Esophagus (tissue), 2 donors: ENCODE measurements at regions not wholly inside any gene's neighbourhood (a gene's known extent, or its start where the extent isn't known, plus 50 kb on each side); places are given as distances from the start of the nearest gene placed in this dataset.

ENCODE experiments used
- H3K27ac ChIP-seq, 2 donors: one replicate each; pipeline ENCODE4 v1.5.1; 2013; ENCODE audit warnings: low read depth in 2 of 2, mild to moderate bottlenecking in 2 of 2, inconsistent platforms in 1 of 2, low read length in 1 of 2, moderate library complexity in 1 of 2
- H3K27me3 ChIP-seq, 2 donors: one replicate each; pipeline ENCODE4 v1.6.1; 2013; ENCODE audit warnings: low read length in 2 of 2, control low read depth in 1 of 2, mild to moderate bottlenecking in 1 of 2; ENCODE audit not compliant: insufficient read depth in 2 of 2, control insufficient read depth in 1 of 2
- H3K36me3 ChIP-seq, 2 donors: one replicate each; pipeline ENCODE4 v1.6.1; 2013; ENCODE audit warnings: low read length in 1 of 2; ENCODE audit not compliant: control insufficient read depth in 2 of 2, insufficient read depth in 2 of 2
- H3K4me1 ChIP-seq, 2 donors: one replicate each; pipeline ENCODE4 v1.6.1; 2013; ENCODE audit warnings: low read length in 1 of 2; ENCODE audit not compliant: control insufficient read depth in 2 of 2, insufficient read depth in 2 of 2
- H3K4me3 ChIP-seq, 2 donors: one replicate each; pipeline ENCODE4 v1.5.1; 2013; ENCODE audit warnings: low read length in 2 of 2, mild to moderate bottlenecking in 2 of 2, low read depth in 1 of 2, moderate library complexity in 1 of 2
- H3K9me3 ChIP-seq, 2 donors: one replicate each; pipeline ENCODE4 v1.6.1; 2013; ENCODE audit warnings: mild to moderate bottlenecking in 2 of 2, low read depth in 1 of 2, low read length in 1 of 2, moderate library complexity in 1 of 2; ENCODE audit not compliant: control insufficient read depth in 2 of 2, insufficient read depth in 1 of 2
- WGBS, 2 donors: extraction: QIAGEN DNeasy Blood & Tissue Kit; methylation state at CpG; one replicate each; pipeline ENCODE4 v1.1.7; 2013; 5-methylcytosine and 5-hydroxymethylcytosine counted together
- donor health status: healthy with polysubstance abuse.
- donor health status: Bipolar disorder and iron deficiency.

DNA sequence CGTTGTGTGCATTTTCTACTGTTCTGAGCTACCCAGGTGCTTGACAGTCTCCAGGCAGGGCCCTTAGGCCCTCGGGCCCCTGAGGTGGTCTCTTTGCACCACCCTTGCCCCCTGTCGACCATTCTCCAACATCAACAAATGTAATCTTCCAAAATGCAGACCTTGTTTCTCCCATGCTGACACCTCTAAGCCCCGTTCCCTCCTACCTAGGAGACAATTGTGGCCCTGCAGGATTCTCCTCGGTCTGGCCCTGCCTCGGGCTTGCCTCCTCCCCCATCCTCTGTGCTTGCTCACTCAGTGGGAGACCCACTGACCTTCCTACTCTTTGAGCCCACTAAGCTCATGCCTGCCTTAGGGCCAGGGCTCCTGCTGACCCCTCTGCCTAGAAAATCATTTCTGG, 104.2 kb upstream of the TARDBP start:
- no peaks in the 10 kb centered on the region for H3K27me3 ChIP-seq
- WGBS, 2 donors: 65 to 76% methylated on average over 6 of the region's 6 CpGs

GRCh38 chr1:10909697-10910680, 102.5 kb upstream of the TARDBP start:
- Histone ChIP-seq H3K4me1 (peaks cover 0 to 5% of the 10 kb centered on the region in 2 donors), H3K27me3 (no peaks in the 10 kb centered on the region), H3K9me3 (no peaks in the 10 kb centered on the region), H3K36me3 (no peaks in the 10 kb centered on the region), H3K27ac (no peak overlapping the region), H3K4me3 (no peak overlapping the region)
- 42 to 50% methylated on average over 21 to 22 of the region's 22 CpGs for WGBS, 2 donors

More for the DNA sequence above, 104.2 kb upstream of the TARDBP start:
- Histone ChIP-seq H3K27ac (no peak overlapping the region), H3K36me3 (no peaks in the 10 kb centered on the region), H3K4me3 (no peak overlapping the region), H3K9me3 (no peaks in the 10 kb centered on the region), H3K4me1 (peaks cover 0 to 13% of the 10 kb centered on the region in 2 donors)

GRCh38 chr1:10910681-10911489, 101.6 kb upstream of the TARDBP start:
- Histone ChIP-seq H3K4me3 (no peak overlapping the region), H3K27ac (no peak overlapping the region), H3K27me3 (no peaks in the 10 kb centered on the region), H3K9me3 (no peaks in the 10 kb centered on the region), H3K4me1 (peaks cover 0 to 5% of the 10 kb centered on the region in 2 donors), H3K36me3 (no peaks in the 10 kb centered on the region)
- WGBS, 2 donors: 88 to 90% methylated on average over 13 of the region's 13 CpGs

GRCh38 chr1:10911490-10912166, 100.8 kb upstream of the TARDBP start:
- Histone ChIP-seq H3K4me1 (peaks cover 0 to 5% of the 10 kb centered on the region in 2 donors), H3K9me3 (no peaks in the 10 kb centered on the region), H3K36me3 (no peaks in the 10 kb centered on the region), H3K27me3 (no peaks in the 10 kb centered on the region), H3K4me3 (no peak overlapping the region), H3K27ac (no peak overlapping the region)
- 87 to 90% methylated on average over 11 of the region's 11 CpGs for WGBS, 2 donors

DNA sequence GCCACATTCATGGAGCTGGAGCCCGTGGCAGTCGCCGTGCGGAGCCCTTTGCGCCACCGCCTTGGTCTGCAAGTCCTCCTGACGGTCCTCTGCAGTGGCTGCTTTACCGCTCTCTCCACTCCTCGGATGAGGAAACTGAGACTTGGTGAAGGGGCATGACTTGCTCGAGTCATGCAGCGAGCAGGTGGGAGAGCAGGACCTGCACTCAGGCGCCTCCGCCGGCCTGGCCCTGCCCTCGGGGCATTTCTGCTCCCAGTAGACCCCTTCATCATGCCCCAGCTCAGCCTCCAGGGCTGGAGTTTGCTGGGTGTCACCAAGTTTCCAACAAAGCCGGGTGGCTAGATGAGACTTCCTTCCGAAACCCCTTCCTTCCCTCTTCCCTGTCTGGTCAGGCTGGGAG, 100.0 kb upstream of the TARDBP start:
- H3K27ac ChIP-seq: no peak overlapping the region
- H3K9me3 ChIP-seq: no peaks in the 10 kb centered on the region
- 92% methylated on average over 17 of the region's 17 CpGs for WGBS, 2 donors
- H3K4me3 ChIP-seq: no peak overlapping the region
- no peaks in the 10 kb centered on the region for H3K36me3 ChIP-seq
- H3K4me1 ChIP-seq: no peaks in the 10 kb centered on the region
- no peaks in the 10 kb centered on the region for H3K27me3 ChIP-seq

- no peaks in the 10 kb centered on the region for H3K4me1 ChIP-seq
- WGBS, 2 donors: 97% methylated on average over 5 of the region's 5 CpGs
- no peaks in the 10 kb centered on the region for H3K9me3 ChIP-seq
- no peaks in the 10 kb centered on the region for H3K36me3 ChIP-seq
- no peaks in the 10 kb centered on the region for H3K27me3 ChIP-seq
- no peak overlapping the region for H3K4me3 ChIP-seq
- H3K27ac ChIP-seq: no peak overlapping the region
Observed at GRCh38 chr1:10914056-10914455, 98.4 kb upstream of the TARDBP start.

DNA sequence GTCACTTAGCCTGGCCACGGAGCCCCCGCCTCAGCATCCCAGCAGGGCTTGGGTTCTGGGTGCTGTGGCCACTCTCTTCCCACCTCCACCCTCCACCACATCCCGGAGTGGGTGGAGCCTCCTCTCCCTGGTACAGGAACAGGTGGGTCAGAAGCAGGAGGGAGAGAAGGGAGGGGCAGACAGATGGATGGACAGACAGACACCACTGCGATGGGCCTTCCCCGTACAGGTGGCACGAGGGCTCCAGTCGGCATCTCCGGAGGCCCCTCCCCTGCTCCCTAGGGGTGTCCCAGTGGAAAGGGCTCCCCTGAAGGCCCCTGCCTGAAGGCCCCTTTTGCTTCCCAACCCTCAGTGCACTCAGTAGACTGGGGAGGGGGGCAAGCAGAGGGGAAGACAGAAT, 96.9 kb upstream of the TARDBP start:
- Histone ChIP-seq H3K36me3 (no peaks in the 10 kb centered on the region), H3K27ac (no peak overlapping the region), H3K27me3 (no peaks in the 10 kb centered on the region), H3K4me3 (no peak overlapping the region), H3K4me1 (peaks cover 0 to 4% of the 10 kb centered on the region in 2 donors), H3K9me3 (peaks cover 0 to 2% of the 10 kb centered on the region in 2 donors)
- WGBS, 2 donors: 77 to 78% methylated on average over 8 of the region's 8 CpGs

GRCh38 chr1:10916311-10916710, 96.1 kb upstream of the TARDBP start:
- Histone ChIP-seq H3K27ac (no peak overlapping the region), H3K9me3 (peaks cover 0 to 2% of the 10 kb centered on the region in 2 donors), H3K4me3 (no peak overlapping the region), H3K36me3 (no peaks in the 10 kb centered on the region), H3K4me1 (peaks cover 0 to 4% of the 10 kb centered on the region in 2 donors), H3K27me3 (no peaks in the 10 kb centered on the region)
- 66 to 73% methylated on average over 5 of the region's 5 CpGs for WGBS, 2 donors

DNA sequence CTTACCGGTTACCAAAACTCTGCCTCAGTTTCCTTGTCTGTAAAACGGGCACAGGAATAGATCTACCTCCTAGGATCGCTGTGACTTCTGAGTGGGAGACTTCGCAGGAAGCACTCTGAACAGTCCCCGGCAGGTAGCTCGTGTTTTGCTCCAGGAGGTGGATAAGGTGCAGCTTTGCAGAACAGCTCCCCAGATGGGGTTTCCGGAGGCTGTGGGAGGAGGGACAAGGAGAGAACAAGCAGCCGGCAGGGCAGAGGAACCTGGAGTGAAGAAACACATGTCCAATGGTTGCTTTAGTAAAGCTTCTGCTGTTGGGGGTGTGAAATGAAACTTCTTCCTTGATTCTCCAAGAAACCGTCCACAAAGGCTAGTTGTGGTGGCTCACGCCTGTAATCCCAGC, 95.5 kb upstream of the TARDBP start:
- Histone ChIP-seq H3K4me1 (peaks cover 0 to 4% of the 10 kb centered on the region in 2 donors), H3K36me3 (no peaks in the 10 kb centered on the region), H3K27me3 (no peaks in the 10 kb centered on the region), H3K4me3 (no peak overlapping the region), H3K27ac (no peak overlapping the region), H3K9me3 (peaks cover 0 to 2% of the 10 kb centered on the region in 2 donors)
- 78 to 84% methylated on average over 10 of the region's 10 CpGs for WGBS, 2 donors
